DMS153 treated with DMSO at 0.1 percent for 48 hours (cell line): ENCODE measurements at regions not wholly inside any gene's neighbourhood (a gene's known extent, or its start where the extent isn't known, plus 50 kb on each side); places are given as distances from the start of the nearest gene placed in this dataset.

Experiments
- DNase-seq: peaks from one replicate; lab custom pipeline; 2025; ENCODE audit not compliant: unreplicated experiment; lab: John Stamatoyannopoulos, UW

DNA sequence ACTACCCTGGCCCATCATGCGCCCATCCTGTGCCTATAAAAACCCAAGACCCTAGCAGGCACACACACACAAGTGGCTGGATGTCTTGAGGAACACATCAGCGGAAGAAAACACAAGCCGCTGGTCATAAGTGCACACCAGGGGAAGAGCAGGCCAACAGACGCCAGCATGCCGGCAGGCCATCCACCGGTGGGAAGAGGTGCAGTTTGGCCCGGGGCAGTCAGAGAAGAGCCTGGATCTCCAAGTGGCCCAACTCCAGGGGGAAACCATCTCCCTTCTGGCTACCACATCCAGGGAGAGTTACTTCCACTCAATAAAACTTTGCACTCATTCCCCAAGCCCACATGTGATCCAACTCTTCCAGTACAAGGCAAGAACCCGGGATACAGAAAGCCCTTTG lies 2001.3 kb upstream of the NUDT12 start:
- no peak for DNase-seq

GRCh38 chr5:105554568-105555169 lies 1992.1 kb upstream of the NUDT12 start:
- DNase-seq: no peak

DNA sequence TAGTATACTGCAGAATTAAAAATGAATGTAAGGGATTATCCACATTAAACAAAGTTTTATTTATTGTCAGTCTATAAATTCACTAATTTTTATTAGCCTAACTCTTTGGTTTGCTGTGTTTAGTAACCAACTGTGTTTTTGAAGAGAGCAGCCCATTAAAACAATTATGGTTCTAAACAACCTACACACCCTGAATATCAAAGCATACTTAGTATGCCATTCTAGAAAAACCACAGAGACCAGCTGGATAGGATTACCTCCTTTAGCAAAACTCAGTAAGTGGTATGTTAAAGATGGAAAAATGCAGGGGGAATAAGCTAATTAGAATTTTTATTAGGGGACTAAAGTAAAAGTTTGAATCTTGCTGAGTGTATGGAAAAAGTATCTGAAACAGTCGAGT lies 1981.7 kb upstream of the NUDT12 start:
- no peak for DNase-seq

DNA sequence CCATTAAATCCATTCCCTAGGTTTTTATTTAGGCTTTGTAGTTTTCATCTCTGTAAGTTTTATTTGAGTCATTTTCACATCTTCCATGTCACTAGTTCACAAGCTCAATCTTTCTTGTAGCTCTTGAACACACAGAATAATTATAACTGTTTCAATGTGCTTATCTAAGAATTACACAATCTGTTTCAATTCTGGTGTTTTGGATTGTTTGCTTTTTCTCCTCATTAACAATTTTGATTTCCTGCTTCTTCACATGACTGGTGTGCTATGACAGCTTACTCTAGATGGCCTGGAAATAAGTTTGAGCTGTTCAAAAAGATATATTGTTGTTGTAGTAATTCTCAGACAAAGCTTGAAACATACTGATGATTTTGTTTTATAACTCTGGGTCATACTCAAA lies 1974.1 kb upstream of the NUDT12 start:
- DNase-seq: no peak

DNA sequence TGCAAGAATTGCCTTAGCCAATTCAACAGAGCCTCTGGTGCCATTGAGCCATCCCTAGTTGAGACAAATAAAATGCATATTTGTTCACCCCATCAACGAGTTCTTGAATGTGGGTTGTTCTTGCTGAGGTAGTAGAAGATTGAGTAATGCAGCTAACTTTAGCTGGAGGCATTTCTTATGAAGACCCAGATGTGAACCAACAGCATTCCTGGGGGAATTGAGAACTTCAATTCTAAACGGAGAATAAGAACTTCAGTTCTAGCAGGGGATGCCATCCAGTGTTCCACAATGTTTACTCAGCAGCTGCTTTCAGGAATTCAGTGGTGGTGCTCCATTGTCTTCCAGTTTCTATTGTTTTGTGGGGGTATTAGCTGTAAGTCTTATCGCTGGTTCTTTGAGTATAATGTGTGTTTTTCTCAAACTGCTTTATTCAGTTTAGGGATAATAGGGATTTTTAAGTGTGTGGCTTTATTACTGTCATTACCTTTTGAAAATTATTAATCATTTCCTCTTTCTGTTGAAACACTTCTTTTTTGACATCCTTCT lies 1968.2 kb upstream of the NUDT12 start:
- no peak for DNase-seq

GRCh38 chr5:105529851-105530250 lies 1967.3 kb upstream of the NUDT12 start:
- DNase-seq: no peak

DNA sequence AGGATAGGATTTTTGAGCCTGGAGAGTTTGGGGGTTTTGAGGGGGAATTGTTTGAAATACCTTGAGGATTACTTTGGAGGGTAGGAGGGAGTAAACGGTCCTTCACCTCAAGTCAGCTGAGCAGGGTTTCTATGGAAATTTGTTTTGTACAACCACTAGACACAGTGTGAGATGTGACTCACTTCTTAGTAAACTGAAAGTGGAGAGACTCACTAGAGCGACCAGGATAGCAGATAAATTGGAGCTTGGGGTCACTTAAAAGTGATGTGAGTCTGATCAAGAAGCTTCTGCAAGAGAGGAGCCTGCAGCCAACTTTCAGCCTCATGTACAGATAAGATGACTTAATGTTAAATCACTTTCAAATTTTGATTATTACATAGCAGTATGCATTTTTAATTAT lies 1945.9 kb upstream of the NUDT12 start:
- no peak for DNase-seq

DNA sequence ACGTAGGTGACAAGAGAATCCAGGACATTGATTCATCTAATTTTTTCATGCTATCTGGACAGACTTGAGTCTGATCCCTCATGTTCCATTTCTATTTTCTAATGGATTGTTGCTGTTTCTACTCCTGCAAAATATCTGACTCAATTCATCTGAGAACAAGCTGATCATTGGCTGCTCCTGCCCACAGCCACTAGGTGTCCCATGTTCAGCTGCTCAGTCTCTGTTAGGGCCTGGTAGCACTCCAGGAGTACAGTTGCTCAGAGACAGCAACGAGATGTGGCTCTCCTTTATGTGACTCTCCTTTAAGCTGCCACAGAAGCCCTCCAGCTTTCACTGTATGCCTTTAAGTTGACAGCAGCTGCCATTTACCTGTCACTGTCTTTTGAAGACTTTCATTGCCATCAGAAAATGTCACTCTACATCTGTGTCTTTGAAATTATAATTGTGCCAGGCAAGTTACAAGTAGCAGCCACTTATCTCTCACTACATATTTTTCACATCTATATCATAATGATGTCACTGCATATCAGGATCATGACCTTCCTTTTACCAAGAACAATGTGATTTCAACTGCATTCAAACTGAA lies 1944.2 kb upstream of the NUDT12 start:
- no peak for DNase-seq

DNA sequence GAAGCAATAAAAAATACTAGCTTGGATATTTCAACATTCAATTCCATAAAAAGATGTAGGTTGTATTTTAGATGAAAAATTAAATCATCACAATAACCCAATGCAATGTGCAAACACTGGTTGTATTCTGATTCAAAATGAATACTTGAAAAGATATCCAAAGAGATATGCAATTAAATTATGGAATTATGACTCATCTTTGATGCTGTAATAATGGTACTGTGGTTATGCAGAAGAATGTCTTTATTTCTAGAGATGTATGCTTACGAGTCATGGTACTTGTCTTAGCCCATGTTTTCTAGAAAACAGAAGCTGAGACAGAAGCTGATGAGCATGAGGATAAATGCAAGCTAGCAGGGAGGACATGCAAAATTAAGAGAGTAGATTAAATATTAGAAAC lies 1941.4 kb upstream of the NUDT12 start:
- no peak for DNase-seq

GRCh38 chr5:105501315-105501714 lies 1938.7 kb upstream of the NUDT12 start:
- no peak for DNase-seq

- no peak for DNase-seq
These were observed 1912.8 kb upstream of the NUDT12 start for GRCh38 chr5:105475401-105475800.

- DNase-seq: no peak
These were observed 1899.8 kb upstream of the NUDT12 start for GRCh38 chr5:105462377-105462776.

DNA sequence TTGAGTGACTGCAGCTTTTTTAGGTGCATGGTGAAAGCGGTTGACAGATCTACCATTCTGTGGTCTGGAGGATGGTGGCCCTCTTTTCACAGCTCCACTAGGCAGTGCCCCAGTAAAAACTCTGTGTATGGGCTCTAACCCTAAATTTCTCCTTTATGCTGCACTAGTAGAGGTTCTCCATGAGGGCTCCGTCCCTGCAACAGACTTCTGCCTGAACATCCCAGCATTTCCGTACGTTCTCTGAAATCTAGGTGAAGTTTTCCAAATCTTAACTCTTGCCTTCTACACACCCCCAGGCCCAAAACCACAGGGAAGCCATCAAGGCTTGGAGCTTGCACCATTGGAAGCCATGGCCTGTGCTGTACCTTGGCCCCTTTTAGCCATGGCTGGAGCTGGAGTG lies 1898.1 kb upstream of the NUDT12 start:
- DNase-seq: no peak

- DNase-seq: no peak
These were observed 1890.7 kb upstream of the NUDT12 start for GRCh38 chr5:105453216-105453807.

GRCh38 chr5:105448271-105448670 lies 1885.7 kb upstream of the NUDT12 start:
- no peak for DNase-seq

DNA sequence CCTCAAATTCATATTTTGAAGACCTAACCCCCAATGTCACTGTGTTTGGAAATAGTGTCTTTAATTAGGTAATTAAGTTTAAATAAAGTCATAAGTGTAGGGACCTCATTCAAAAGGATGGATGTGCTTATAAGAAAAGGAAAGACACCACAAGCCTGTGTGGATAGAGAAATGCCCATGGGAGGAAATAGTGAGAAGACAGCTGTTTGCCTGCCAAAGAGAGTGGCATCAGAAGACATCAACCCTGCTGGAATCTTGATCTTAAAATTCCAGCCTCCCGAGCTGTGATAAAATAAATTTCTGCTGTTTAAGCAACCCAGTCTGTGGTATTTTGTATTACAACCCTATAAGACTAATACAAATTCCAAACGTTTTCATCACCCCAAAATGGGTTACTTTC lies 1867.9 kb upstream of the NUDT12 start:
- no peak for DNase-seq

DNA sequence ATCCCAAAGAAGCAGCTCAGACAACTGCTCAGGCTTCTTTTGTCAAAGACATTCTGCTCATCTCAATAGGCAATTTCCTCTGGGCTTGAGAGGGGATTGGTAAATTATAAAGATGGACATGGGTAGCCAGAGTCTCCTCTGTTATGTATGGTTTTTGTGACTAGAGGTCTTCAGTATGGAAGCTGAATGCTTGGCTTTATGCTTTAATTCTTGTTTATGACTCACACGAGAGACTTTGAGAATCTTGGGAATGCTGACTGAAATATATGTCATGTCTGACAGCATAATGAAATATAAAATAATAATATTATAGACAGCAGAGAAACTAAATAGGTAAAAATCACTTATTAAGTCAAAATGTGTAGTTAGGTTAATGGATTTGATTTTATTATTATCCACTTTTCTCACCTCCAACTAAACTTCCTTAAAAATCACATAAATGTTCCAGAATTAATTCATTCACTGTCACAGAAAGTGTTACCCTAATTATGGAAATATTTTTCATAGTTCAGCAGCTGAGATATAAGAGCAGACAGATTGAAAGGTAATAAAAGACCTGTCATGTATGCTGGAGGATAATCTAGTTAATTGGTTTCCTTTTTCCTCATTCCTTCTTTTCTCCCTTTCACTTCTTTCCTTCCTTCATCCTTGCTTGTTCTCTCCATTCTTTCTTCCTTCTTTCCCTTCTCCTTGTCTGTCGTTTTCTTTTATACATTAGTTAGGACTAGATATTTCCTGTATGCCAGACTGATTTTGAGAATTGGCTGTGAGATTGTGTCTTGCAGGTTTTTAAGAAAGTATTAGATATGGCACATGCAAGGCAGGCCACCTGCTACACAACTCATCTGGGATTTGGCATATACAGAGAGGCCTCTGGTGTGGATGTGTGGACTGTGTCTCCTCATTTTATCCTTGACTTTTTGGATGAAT lies 1866.1 kb upstream of the NUDT12 start:
- DNase-seq: no peak

GRCh38 chr5:105414067-105414466 lies 1851.5 kb upstream of the NUDT12 start:
- no peak for DNase-seq

DNA sequence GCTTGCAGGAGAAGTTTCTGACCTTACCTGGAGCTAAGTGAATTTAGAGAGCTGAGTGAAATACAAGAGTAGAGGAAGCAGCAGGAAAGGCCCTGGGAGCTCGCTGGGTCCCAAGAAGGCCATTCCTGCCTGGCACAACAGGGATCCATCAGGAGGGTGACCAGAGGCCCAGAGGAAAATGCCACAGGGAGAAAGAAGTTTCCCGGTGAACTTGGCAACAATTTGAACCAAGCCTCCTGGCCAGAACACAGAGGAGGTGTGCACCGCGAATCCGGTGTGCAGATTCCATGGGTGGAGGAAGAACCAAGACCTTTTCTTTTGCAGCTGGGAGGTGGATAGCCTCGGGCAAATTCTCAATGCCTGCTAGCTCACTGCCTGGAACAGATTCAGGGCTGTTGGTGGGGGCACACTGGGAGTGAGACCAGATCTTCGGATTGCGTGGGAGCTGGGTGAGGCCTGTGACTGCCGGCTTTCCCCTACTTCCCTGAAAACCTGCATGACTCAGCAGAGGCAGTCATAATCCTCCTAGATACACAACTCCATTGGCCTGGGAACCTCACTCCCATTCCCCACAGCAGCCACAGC lies 1850.9 kb upstream of the NUDT12 start:
- DNase-seq: no peak

- DNase-seq: no peak
These were observed 1847.1 kb upstream of the NUDT12 start for GRCh38 chr5:105409695-105410094.

DNA sequence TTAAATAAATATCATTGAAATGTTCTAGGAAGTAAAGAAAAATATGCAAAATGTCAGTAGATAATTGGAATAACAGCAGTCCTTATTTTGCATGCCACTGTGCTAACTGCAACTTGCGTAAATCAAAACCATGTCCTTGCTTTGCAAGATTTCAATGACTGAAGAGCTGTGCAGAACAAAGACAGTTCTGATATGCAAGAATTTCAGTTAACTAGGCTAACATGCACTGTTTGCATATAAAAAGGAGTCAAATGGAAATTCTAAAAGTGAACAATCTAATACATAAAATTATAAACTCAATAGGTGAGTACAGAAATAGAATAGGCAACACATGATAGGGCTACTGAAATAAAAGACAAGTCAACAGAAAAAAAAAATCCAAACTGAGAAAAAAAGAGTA lies 1844.6 kb upstream of the NUDT12 start:
- DNase-seq: no peak
